NCI-H128 (cell line): ENCODE measurements at regions not wholly inside any gene's neighbourhood (a gene's known extent, or its start where the extent isn't known, plus 50 kb on each side); places are given as distances from the start of the nearest gene placed in this dataset.
"Not testable (repeated sequence)": the region's sequence is repeated elsewhere in the genome, so short reads cannot be mapped to it uniquely, and the experiment has no call there.

Source experiments
- DNase-seq: peaks from one replicate; lab custom pipeline; 2025; ENCODE audit not compliant: unreplicated experiment; lab: John Stamatoyannopoulos, UW

- no peak for DNase-seq
These were observed 58.1 kb upstream of the TUNAR start for GRCh38 chr14:95818581-95818980.

DNA sequence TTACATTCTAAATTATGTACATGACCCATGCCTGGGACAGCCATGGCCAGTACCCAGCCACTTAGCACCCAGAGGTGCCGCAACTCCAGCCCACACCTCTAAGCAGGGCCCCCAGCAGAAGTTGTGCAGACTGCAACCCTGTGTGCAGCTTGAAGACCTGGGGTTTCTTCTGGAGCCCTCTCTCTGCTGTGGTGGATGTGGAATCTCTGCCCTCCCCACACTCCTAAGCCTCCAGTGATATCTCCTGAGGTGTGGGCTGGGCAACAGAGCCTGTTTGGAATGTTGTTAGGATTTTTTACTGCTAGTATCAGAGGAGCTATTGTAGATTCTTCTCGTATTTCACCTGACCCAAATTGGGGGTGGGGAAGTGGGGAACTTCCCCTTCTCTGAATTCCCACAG is 59.4 kb upstream of the TUNAR start:
- DNase-seq: no peak

GRCh38 chr14:95816539-95816938 is 60.1 kb upstream of the TUNAR start:
- no peak for DNase-seq

DNA sequence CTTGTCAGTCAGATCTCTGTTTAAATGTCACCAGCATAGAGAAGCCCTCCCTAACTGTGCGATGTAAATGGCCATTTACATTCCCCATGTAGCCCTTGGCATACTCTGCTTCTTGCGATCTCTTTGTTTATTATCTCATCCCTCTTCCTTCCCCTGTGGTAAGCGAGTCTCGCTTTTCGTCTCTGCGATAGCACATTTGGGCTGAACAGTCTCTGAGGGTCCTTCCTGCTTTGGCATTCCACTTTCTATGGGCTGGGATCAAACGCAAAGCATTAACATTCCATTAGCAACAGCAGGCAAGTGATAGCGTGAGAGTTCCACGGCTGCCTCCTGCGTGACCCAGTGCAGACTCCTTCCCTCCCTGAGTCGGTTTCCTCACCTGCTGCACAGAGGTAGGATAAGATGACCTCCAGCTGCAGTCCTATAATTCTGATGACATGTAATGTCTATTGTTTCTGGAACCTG is 61.4 kb upstream of the TUNAR start:
- DNase-seq: no peak

DNA sequence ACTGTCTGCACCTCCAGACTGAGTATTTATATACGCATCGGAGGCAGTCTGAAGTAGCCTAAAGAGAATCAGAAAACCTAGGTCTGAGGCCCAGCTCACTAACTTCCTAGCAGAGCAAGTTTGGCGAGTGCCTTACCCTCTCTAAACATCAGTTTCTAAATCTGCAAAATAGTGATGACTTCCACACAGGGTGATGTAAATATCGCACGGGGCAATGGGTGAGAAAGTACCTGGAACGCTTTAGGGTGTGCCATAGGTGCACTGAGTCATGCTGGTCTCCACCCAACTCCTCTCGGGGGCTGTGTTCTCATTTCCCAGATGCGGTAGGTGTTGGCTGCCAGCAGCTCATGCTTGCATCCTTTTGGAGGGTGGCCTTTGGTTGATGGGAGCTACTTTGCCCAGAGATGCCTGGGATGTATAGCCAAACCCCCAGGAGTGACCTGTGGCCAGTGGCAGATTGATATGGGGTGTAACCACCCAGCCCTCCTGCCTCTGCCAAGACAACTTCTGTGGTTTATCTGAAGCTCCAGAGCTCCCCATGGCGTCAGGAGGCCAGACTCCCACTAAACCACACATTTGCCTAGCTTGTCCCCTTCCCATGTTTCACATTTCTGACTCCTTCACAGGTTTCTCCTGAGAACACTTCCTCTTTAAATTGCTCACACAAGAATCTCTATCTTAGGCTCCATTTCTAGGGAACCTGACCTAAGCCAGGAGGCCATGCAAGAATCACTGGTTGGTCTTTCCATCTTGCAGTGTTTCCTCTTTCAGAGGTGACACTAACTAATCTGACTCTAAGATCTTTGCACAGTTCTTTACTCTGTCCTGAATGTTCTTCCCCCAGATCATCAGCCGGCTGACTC is 62.0 kb upstream of the TUNAR start:
- DNase-seq: no peak

DNA sequence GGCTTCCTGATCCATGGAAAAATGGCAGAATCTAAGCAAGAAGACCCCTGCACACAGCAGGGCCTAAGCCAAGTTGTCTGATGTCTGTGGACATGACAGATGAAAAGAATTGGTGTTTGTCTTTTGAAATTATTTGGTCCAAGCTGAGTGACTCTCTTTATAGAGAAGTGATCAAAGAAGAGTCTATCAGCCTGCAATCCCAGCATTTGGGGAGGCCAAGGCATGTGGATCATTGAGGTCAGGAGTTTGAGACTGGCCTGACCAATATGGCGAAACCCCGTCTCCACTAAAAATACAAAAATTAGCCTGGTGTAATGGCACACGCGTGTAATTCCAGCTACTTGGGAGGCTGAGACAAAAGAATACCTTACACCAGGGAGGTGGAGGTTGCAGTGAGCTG is 64.8 kb upstream of the TUNAR start:
- DNase-seq: no peak

DNA sequence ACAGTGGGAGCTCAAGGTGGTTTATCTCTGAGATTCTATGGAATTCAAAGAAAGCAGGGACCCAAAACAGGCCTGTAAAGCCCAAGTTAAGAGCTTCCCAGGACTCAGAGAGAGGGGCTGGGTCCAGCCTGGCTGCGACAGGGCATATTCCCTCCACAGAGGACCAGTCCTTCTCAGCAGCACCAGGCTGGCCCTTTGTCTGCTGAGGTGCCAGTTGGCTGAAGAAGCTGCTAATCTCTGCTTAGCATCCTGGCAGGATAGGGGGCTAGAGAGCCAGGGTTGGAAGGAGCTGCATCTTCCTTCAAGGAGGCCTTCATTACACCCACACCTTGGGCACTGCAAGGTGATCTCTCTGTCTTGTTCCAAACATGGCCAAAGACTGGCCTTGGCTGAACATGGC is 68.3 kb upstream of the TUNAR start:
- no peak for DNase-seq

GRCh38 chr14:95796788-95797187 is 79.8 kb upstream of the TUNAR start:
- DNase-seq: no peak

DNA sequence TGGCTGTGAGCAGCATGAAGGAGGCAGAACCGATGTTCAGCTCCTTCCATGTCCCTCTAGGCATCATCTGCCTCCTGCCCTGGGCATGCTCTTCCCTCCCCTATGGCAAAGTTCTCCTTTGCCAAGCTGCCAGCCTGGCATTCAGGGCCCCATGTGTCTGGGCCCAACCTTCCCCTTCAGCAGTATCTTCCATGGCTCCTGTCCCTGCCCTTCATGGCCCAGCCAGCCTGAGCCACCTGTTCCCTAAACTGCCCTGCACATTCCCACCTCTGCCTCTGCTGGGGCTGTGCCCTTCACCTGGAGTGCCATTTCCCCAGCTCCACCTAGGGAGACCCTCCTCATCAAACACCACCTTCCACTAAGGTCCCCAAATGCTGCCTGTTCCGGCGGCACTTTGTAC is 74.0 kb upstream of the TCL1A start:
- DNase-seq: no peak

DNA sequence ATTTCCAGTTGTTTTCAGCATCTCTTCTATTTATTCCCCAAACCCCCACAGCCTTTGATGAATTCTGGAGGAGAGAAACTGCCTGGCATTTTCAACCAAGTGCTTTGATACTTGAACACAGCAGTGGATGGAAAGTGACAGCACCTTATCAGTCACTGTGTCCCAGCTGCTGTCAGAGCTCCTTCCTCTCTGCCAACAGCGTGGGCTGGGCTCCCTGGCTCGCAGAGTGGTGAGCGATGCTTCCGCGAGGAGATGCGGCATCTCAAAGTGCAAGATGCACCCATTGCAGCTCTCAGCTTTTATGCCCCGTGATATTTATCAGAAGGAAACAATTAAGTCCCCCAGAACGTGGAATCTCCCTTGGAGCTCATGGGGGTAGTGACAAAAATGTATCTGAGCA is 72.6 kb upstream of the TCL1A start:
- DNase-seq: no peak

- DNase-seq: no peak
These were observed 70.2 kb upstream of the TCL1A start for GRCh38 chr14:95784137-95784536.

DNA sequence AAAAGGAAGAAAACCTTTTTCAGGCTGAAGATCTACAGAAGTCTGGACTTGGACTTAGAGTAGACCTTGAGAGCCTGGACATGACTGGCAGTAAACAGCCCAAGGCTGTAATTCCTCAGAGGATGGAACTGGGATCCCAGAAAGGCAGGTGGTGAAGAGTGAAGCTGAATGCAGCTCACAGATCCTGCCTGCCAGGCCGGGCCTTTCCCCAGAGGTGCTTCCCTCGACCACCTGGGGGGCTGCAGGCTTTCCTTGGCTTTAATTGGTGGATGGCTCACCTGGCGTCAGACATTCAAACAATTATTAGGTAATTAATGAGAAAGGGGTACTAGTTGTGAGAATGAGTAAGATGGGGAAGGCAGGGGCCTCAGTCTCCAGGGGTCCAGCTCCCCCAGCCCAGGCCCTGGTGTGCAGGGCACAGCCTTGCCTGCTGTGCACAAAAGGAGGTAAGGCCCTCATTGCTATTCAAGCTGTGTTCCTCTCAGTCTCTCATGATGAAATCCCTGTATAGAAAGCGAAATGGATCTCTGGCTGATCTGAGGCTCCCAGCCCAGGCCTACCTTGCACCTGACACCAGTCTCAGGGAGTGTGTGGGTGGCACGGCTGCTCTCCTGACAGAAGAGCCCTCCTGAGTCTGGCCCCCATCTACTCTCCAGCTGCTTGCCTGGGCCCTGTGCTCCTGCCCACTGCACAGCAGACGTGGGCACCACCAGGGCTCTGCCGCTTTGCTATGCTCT is 63.0 kb upstream of the TCL1A start:
- DNase-seq: no peak

DNA sequence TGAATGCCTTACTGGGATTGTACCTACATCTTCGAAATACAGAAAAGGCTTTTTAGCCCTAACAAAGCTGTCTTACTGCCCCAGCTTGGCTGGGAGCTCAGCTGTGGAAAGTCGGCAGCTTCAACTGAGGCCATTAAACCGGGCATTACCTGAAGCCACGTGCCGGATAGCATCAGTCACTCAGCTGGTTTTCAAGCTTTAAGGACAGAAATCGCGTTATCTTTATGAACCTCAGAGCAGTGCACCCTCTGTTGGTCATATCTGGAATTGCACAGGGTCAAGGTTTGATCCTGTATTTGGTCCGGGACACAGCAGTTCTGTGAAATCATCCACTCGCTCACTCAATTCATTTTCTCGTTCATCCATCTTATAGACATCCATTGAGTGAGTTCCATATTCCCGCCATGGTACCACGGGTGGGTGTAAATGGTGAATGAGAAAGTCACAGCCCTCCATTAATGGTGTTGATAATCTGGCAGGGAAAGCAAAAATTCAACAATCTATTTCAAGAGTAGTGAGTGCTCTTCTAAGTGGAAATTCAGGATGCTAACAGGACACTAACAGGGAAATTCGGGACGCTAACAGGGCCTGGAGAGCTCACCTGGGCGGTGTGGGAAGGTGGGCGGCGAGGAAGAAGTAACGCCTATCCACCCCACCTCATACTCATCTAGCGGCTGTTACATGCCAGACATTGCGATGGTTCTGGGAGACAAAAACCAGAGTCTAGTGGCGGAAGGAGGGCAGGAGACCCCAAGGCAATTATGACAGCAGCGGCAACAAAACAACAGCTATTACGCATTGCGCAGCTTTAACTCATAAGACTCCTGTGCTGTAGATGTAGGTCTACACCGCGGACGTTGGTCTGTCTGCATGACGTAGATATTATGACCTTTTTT is 60.6 kb upstream of the TCL1A start:
- peak; percentile 38 for DNase-seq

- DNase-seq: no peak
These were observed 56.9 kb upstream of the TCL1A start for GRCh38 chr14:95770777-95771176.

- no peak for DNase-seq
These were observed 56.1 kb upstream of the TCL1A start for GRCh38 chr14:95769976-95770375.

DNA sequence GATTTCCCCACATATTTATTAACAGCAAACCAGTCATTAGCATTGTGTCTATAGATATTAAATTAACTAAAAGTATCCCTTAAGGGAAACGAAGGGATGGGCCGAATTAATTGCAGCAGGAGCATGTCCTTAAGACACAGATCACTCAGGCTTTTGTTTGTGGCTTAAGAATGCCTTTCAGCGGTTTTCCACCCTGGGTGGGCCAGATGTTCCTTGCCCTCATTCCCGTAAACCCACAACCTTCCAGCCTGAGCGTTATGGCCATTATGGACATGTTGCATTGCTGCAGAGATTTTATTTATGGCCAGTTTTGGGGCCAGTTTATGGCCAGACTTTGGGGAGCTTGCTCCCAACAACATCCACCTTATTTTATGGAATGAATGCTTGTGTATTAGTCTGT is 55.5 kb upstream of the TCL1A start:
- DNase-seq: not testable (repeated sequence)

- no peak for DNase-seq
These were observed 51.1 kb upstream of the TCL1A start for GRCh38 chr14:95765051-95765450.

- DNase-seq: no peak
These were observed 50.0 kb upstream of the TCL1A start for GRCh38 chr14:95763875-95764274.
